ENCODE measurements at regions not wholly inside any gene's neighbourhood (a gene's known extent, or its start where the extent isn't known, plus 50 kb on each side); places are given as distances from the start of the nearest gene placed in this dataset.
"Not testable (repeated sequence)": the region's sequence is repeated elsewhere in the genome, so short reads cannot be mapped to it uniquely, and the experiment has no call there.

DNA sequence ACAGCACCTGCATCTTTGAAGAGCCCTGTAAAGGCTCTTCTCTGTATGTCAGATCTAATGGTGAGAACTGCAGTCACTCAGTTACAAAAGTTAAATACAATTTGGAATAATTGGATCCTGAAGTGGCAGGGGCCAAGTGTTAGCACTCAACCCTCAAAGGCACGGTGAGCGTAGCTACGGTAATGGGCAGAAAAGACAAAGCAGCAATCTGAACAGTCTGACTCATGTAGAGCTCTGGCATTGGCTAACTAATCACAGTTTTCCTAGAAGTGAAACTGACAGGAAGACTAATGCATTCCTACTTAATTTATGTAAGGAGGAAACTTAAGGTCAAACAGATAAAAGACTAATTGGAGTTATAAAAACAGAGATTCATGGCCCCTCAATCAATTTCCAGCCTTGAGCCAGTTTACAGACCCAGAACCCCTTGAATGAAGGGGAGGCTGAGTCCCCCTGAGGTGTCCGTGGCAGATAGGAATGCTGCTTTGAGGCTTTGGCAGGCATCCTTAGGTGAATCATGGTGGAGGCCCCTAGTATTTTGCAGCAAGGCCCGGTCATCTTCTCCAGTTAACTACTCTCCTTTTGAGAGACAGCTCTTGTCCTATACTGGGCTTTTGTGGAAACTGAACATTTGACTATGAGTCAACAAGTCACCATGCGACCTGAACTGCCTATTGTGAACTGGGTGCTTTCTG, 450.7 kb downstream of the ZNF33B start:
- DNase-seq, result not testable (repeated sequence)

DNA sequence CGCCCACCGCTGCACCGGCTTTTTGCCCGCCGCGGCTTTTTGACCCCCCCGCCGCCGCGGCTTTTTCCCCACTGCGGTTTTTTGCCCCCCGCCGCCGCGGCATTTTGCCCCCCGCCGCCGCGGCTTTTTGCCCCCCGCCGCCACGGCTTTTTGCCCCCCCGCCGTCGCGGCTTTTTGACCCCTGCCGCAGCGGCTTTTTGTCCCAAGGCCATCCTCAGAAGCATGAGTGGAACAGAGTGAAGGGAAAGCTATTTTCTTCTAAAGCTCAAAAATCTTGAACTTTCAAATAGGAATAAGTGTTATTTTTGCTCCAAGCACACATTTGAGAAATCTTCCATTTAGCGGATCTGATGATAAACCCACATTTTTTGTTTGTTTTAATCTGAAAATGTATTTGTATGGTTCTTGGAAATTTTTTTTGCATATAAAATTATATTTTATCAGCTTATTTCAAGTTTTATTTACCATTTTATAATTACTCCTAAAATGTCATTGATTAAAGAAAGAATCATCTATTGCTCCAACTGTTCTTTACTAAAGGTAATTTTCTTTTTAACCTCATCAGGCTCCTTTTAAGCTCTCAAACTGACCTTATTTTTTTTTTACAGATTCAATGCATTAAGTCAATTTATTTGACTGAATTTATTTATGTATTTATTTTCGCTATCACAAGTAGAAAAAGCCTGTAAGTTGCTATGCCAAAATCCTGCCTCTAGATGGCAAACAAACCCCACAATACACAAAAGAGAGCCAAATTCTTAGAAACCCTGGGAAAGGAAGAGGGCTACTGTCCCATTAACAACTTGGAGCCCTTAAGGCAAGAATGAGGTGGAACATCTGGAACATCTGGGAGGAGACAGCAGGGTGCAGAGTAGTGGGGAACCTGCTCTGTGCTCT, 460.3 kb downstream of the ZNF33B start:
- DNase-seq, result peak; percentile 21

DNA sequence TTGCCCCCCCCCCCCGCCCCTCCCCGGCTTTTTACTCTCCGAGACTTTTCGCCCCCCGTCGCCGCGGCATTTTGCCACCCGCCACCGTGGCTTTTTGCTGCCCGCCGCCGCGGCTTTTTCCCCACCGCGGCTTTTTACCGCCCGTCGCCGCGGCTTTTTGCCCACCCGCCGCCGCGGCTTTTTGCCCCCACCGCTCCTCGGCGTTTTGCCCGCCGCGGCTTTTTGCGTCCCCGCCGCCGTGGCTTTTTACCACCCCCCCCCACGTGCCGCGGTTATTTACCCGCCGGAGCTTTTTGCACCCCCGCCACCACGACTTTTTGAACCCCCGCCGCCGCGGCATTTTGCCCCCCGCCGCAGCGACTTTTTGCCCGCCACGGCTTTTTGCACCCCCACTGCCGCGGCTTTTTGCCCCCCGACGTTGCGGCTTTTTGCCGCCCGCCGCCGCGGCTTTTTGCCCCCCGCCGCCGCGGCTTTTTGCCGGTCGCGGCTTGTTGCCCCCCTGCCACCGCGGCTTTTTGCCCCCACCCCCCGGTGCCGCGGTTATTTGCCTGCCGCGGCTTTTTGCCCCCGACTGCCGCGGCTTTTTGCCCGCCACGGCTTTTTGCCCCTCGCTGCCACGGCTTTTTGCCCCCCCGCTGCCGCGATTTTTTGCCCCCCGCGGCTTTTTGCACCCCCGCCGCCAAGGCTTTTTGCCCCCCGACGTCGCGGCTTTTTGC, 461.1 kb downstream of the ZNF33B start:
- DNase-seq, result no peak

DNA sequence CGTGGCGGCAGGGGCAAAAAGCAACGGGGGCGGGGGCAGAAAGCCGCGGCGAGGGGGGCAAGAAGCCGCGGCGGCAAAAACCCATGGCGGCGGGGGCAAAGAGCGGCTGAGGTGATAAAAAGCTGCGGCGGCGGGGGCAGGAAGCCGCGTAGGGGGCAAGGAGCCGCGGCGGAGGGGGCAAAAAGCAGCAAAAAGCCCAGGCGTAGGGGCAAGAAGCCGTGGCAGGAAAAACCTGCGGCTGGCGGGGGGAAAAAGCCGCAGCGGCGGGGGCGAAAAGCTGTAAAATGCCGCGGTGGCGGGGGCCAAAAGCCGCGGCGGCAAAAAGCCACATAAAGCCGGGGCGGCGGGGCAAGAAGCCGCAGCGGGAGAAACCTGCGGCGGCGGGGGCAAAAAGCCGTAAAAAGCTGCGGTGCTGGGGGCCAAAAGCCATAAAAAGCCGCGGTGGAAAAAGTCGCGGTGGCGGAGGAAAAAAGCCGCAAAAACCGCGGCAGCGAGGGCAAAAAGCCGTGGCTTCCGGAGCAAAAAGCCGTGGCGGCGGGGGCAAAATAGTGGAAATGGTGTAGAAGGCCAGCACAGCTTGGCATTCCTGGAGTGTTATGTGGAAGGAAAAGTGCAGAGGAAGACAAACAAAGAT, 487.8 kb downstream of the ZNF33B start:
- DNase-seq, result no peak

DNA sequence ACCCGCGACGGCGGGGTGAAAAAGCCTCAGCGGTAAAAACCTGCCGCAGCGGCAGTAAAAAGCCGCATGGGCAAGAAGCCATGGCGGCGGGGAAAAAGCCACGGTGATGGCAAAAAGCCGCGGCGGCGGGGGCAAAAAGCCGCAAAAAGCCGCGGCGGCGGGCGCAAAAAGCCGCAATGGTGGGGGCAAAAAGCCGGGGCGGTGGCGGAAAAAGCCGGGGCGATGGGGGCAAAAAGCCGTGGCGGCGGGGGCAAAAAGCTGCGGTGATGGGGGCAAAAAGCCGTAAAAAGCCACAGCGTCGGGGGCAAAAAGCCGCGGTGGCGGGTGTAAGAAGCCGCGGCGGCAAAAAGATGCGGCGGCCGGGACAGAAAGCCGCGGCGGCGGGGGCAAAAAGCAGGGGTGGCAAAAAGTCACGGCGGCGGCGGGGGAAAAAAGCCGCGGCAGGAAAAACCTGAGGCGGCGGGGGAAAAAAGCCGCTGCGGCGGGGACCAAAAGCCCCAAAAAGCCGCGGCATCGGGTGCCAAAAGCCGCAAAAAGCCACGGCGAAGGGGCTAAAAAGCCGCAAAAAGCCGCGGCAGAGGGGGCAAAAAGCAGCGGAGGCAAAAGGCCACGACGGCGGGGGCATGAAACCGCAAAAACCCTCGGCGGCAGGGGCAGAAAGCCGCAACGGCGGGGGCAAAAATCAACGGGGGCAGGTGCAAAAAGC, 488.5 kb downstream of the ZNF33B start:
- DNase-seq, result no peak

DNA sequence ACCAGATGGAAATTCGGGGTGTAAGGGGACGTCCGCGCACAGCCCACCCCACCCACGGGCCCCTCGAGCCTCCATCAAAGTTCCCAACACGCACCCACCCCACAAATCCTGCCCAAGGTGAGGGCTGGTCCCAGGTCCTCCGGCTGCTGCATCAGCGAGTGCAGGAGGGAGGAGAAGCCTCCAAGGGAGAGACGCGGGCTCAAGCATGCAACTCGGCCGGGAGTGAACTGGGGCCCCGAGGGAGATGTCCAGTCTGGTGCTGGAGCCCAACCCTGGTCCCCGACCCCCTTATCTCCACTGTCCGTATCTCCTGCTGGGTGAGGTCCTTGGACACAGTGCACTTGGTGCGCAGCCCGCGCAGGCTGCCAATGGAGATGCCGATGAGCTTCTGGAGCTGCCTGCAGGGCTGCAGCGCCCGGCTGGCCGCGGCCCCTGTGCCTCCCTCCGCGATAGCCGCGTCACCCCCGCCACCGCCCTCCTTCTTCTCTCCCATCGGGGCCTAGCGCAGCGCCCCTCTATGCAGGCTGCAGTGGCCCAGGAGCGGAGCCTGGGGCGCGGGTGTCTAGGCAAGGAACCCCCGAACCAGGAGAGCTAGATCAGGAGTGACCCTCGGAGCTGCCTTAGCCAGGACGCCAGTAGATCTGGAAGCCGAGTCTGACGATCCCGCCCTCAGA, 489.2 kb downstream of the ZNF33B start:
- no peak for DNase-seq

DNA sequence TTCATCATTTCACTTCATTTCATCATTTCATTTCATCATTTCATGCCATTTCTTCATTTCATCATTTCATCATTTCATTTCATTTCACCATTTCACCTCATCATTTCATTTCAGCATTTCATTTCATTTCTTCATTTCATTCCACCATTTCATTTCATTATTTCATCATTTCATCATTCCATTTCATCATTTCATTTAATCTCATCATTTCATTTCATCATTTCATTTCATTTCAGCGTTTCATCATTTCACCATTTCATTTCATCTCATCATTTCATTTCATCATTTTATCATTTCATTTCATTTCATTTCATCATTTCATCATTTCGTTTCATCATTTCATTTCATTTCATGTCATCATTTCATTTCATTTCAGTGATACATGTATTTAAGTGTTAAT, 492.2 kb downstream of the ZNF33B start:
- DNase-seq, result not testable (repeated sequence)

DNA sequence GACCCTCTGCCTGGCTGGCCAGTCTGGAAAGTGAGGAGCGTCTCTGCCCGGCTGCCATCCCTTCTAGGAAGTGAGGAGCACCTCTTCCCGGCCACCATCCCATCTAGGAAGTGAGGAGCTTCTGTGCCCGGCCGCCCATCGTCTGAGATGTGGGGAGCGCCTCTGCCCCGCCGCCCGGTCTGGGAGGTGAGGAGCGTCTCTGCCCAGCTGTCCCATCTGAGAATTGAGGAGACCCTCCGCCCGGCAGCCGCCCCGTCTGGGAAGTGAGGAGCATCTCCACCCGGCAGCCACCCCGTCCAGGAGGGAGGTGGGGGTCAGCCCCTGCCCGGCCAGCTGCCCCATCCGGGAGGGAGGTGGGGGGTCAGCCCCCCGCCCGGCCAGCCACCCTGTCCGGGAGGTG, 500.3 kb downstream of the ZNF33B start:
- not testable (repeated sequence) for DNase-seq

DNA sequence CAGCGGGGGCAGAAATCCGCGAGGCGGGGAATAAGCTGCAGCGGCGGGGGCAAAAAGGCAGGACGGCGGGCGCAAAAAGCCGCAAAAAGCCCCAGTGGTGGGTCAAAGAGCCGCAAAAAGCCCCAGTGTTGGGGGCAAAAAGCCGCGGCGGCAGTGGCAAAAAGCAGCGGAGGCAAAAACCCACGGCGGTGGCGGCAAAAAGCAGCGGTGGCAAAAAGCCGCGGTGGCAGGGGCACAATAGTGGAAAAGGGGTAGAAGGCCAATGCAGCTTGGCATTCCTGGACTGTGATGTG, 525.3 kb downstream of the ZNF33B start:
- DNase-seq, result no peak

DNA sequence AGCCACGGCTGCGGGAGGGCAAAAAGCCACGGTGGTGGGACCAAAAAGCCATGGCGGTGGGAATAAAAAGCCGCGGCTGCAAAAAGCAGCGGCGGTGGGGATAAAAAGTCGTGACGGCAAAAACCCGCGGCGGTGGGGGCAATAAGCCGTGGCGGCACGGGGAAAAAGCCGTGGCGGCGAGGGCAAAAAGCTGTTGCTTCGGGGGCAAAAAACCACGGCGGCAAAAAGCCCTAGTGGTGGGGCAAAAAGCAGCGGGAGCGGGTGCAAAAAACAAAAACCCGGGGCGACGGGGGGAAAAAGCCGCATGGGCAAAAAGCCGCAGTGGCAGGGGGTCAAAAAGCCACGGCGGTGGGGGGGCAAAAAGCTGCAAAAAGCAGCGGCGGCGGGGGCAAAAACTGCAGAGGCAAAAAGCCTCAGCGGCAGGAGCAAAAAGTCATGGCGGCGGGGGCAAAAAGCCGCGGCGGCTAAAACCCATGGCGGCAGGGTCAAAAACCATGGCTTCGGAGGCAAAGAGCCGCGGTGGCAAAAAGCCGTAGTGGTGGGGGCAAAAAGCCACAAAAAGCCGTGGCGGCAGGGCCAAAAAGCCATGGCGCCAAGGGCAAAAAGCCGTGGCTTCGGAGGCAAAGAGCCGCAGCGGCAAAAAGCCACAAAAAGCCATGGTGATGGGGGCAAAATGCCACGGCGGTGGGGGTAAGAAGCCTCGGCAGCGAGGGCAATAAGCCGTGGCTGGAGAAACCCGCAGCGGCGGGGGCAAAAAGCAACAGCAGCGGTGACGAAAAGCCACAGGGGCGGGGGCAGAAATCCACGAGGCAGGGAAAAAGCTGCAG, 525.8 kb downstream of the ZNF33B start:
- no peak for DNase-seq

DNA sequence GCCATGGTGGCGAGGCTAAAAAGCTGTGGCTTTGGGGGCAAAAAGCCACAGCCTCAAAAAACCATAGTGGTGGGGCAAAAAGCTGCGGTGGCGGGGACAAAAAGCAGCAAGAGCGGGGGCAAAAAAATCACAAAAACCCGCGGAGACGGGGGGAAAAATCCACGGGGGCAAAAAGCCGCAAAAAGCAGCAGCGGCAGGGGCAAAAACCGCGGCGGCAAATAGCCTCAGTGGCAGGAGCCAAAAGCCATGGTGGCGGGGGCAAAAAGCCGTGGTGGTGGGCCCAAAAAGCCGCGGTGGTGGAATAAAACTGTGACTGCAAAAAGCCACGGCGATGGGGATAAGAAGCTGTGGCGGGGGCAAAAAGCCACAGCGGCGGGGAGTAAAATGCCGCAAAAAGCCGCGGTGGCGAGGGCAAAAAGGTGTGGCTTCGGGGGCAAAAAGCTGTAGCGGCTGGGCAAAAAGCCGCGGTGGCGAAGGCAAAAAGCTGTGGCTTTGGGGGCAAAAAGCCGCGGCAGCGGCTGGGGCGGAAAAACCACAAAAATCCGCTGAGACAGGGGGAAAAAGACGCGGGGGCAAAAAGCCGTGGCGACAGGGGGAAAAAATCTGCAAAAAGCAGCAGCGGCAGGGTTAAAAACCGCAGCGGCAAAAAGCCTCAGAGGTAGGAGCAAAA, 526.6 kb downstream of the ZNF33B start:
- no peak for DNase-seq

DNA sequence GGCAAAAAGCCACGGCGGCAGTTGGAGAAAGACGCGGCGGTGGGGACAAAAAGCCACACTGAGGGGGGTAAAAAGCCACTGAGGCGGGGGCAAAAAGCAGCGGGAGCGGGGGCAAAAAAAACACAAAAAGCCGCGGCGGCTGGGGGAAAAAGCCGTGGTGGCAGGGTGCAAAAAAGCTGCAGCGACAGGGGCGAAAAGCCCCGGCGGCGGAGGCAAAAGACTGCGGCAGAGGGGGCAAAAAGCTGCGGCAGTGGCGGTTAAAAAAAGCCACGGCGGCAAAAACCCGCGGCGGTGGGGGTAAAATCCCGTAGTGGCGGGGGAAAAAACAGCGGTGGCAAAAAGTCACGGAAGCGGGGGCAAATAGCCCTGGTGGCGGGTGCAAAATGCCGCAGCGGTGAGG, 527.3 kb downstream of the ZNF33B start:
- DNase-seq, result no peak

Measured in fibroblast of skin of back (primary cell).